ENCODE measurements at regions not wholly inside any gene's neighbourhood (a gene's known extent, or its start where the extent isn't known, plus 50 kb on each side); places are given as distances from the start of the nearest gene placed in this dataset.

- H3K4me3 ChIP-seq, result no peak overlapping the region
- H3K36me3 ChIP-seq, result no peaks in the 10 kb centered on the region
- H3K4me1 ChIP-seq, result no peaks in the 10 kb centered on the region
- H3K9me3 ChIP-seq, result no peaks in the 10 kb centered on the region
- DNase-seq (no peak), ATAC-seq (ENCODE audit: low FRiP score in 2 of 2) (no peak)
- no peak overlapping the region for H3K27ac ChIP-seq
- TF ChIP-seq EP300 (IDR thresholded peaks at IDR 0.05), result no peak
- no peak for TF ChIP-seq POLR2A (IDR thresholded peaks at IDR 0.05)
- H3K27me3 ChIP-seq, result no peaks in the 10 kb centered on the region
- 87 to 94% methylated on average over 7 of the region's 7 CpGs for WGBS, 2 donors
Observed at GRCh38 chr11:33564856-33565453, 135.7 kb downstream of the C11orf91 start.

- Histone ChIP-seq H3K4me1 (no peaks in the 10 kb centered on the region), H3K36me3 (no peaks in the 10 kb centered on the region), H3K4me3 (no peak overlapping the region), H3K27me3 (no peaks in the 10 kb centered on the region), H3K27ac (no peak overlapping the region), H3K9me3 (no peaks in the 10 kb centered on the region)
- no peak for DNase-seq
- TF ChIP-seq CTCF (IDR thresholded peaks at IDR 0.05) (no peak), POLR2A (IDR thresholded peaks at IDR 0.05) (no peak), EP300 (IDR thresholded peaks at IDR 0.05) (no peak), POLR2AphosphoS5 (IDR thresholded peaks at IDR 0.05) (no peak)
- no peak for ATAC-seq (ENCODE audit: low FRiP score in 2 of 2)
- 59 to 61% methylated on average over 4 of the region's 4 CpGs for WGBS, 2 donors
Observed at GRCh38 chr11:33560729-33561128, 139.9 kb downstream of the C11orf91 start.

- DNase-seq (peak in 1 of 2 donors; percentile 30), ATAC-seq (ENCODE audit: low FRiP score in 2 of 2) (peak in 1 of 2 donors; percentile 11)
- no peak overlapping the region for H3K4me3 ChIP-seq
- 77 to 82% methylated on average over 11 of the region's 11 CpGs for WGBS, 2 donors
- H3K27ac ChIP-seq, result no peak overlapping the region
- H3K36me3 ChIP-seq, result no peaks in the 10 kb centered on the region
- H3K4me1 ChIP-seq, result no peaks in the 10 kb centered on the region
- no peaks in the 10 kb centered on the region for H3K9me3 ChIP-seq
- no peaks in the 10 kb centered on the region for H3K27me3 ChIP-seq
- TF ChIP-seq POLR2AphosphoS5 (IDR thresholded peaks at IDR 0.05) (no peak), CTCF (IDR thresholded peaks at IDR 0.05) (no peak), EP300 (IDR thresholded peaks at IDR 0.05) (no peak), POLR2A (IDR thresholded peaks at IDR 0.05) (no peak)
Observed at GRCh38 chr11:33559567-33559966, 141.1 kb downstream of the C11orf91 start.

- TF ChIP-seq CTCF (IDR thresholded peaks at IDR 0.05) (no peak), POLR2AphosphoS5 (IDR thresholded peaks at IDR 0.05) (no peak), POLR2A (IDR thresholded peaks at IDR 0.05) (no peak), EP300 (IDR thresholded peaks at IDR 0.05) (no peak)
- H3K27me3 ChIP-seq, result no peaks in the 10 kb centered on the region
- 80 to 87% methylated on average over 7 of the region's 7 CpGs for WGBS, 2 donors
- no peaks in the 10 kb centered on the region for H3K9me3 ChIP-seq
- DNase-seq (peak in 1 of 2 donors; percentile 17), ATAC-seq (ENCODE audit: low FRiP score in 2 of 2) (no peak)
- no peaks in the 10 kb centered on the region for H3K4me1 ChIP-seq
- H3K4me3 ChIP-seq, result no peak overlapping the region
- no peak overlapping the region for H3K27ac ChIP-seq
- no peaks in the 10 kb centered on the region for H3K36me3 ChIP-seq
Observed at GRCh38 chr11:33558097-33558496, 142.5 kb downstream of the C11orf91 start.

- no peak for DNase-seq
- WGBS, 2 donors, result 30 to 36% methylated on average over 1 of the region's 1 CpG
- Histone ChIP-seq H3K4me1 (no peaks in the 10 kb centered on the region), H3K27me3 (no peaks in the 10 kb centered on the region), H3K27ac (no peak overlapping the region), H3K36me3 (no peaks in the 10 kb centered on the region), H3K9me3 (no peaks in the 10 kb centered on the region), H3K4me3 (no peak overlapping the region)
- ATAC-seq (ENCODE audit: low FRiP score in 2 of 2), result no peak
- no peak for TF ChIP-seq POLR2AphosphoS5 (IDR thresholded peaks at IDR 0.05)
Observed at GRCh38 chr11:33557201-33557600, 143.4 kb downstream of the C11orf91 start.

GRCh38 chr11:33554219-33554618 lies 146.4 kb downstream of the C11orf91 start:
- DNase-seq, result no peak
- Histone ChIP-seq H3K36me3 (no peaks in the 10 kb centered on the region), H3K4me1 (no peaks in the 10 kb centered on the region), H3K4me3 (no peak overlapping the region), H3K27ac (no peak overlapping the region), H3K9me3 (no peaks in the 10 kb centered on the region), H3K27me3 (no peaks in the 10 kb centered on the region)
- no peak for ATAC-seq (ENCODE audit: low FRiP score in 2 of 2)
- TF ChIP-seq CTCF (IDR thresholded peaks at IDR 0.05) (no peak), POLR2AphosphoS5 (IDR thresholded peaks at IDR 0.05) (no peak), EP300 (IDR thresholded peaks at IDR 0.05) (no peak), POLR2A (IDR thresholded peaks at IDR 0.05) (no peak)
- WGBS, 2 donors, result 81 to 84% methylated on average over 7 of the region's 7 CpGs
